ENCODE measurements at regions not wholly inside any gene's neighbourhood (a gene's known extent, or its start where the extent isn't known, plus 50 kb on each side); places are given as distances from the start of the nearest gene placed in this dataset.

DNA sequence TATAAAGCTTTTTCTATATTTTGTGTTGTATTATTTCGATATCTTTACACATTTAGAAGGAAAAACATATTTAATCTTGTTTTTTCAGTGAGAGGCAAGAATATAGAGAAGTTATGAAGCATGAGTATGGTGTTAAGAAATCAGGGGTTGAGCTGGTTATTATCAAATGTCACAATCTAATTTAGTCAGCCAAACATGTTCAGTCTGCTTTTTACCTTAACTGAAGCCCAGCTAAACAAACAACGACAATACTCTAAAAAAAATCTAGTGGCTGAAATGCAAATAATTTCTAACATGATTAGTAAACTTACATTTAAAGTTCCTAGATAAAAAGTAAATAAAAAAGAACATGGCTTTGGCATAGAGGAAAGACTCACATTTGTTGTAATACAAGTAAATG is 433.8 kb upstream of the NRSN1 start:
- Histone ChIP-seq H3K4me2 (ENCODE audit: insufficient read depth, low read length) (no peak overlapping the region), H3K9me3 (replicated peaks; ENCODE audit: control insufficient read depth, insufficient read depth, low read length) (no peaks in the 10 kb centered on the region), H3K4me1 (ENCODE audit: control insufficient read depth, extremely low read depth, insufficient read depth, low read length) (no peaks in the 10 kb centered on the region), H3K27me3 (ENCODE audit: control insufficient read depth in 2 of 2, insufficient read depth in 2 of 2, low read length in 2 of 2) (no peaks in the 10 kb centered on the region), H3K4me3 (replicated peaks in 1 of 3; ENCODE audit: insufficient read depth in 1 of 3, low read depth in 1 of 3, low read length in 3 of 3) (no peak overlapping the region), H3K9ac (replicated peaks; ENCODE audit: extremely low read depth, insufficient read depth, low read length) (no peak overlapping the region), H3K79me2 (ENCODE audit: control insufficient read depth, insufficient read depth, low read length) (no peaks in the 10 kb centered on the region), H2AFZ (ENCODE audit: low read depth, low read length) (no peak overlapping the region), H3K27ac (ENCODE audit: insufficient read depth, low read depth, low read length) (no peak overlapping the region), H4K20me1 (replicated peaks; ENCODE audit: control insufficient read depth, extremely low read depth, insufficient read depth, low read length) (no peaks in the 10 kb centered on the region), H3K9me1 (replicated peaks; ENCODE audit: control insufficient read depth, extremely low read depth, insufficient read depth, low read length) (no peaks in the 10 kb centered on the region), H3K36me3 (ENCODE audit: control insufficient read depth in 2 of 2, extremely low read depth in 1 of 2, insufficient read depth in 2 of 2, low read length in 2 of 2) (no peaks in the 10 kb centered on the region)
- intact Hi-C loops (cut with micrococcal nuclease) (no loop called here), dilution Hi-C loops (cut with MboI; ENCODE audit: extremely low pct_ligation_motif_present, low sequenced_read_pairs) (no loop called here)
- FAIRE-seq (no peak), DNase-seq (ENCODE audit: low read depth, low spot score) (no peak)
- ChIA-PET POLR2A (no interaction called here), CTCF (no interaction called here)
- BruUV-seq (replicated peaks), result no TSS peak
- TF ChIP-seq, protein P1, sequence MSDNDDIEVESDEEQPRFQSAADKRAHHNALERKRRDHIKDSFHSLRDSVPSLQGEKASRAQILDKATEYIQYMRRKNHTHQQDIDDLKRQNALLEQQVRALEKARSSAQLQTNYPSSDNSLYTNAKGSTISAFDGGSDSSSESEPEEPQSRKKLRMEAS (IDR thresholded peaks at IDR 0.05; ENCODE audit: insufficient read depth, insufficient read length), result no peak
- TF ChIP-seq EZH2 (IDR thresholded peaks at IDR 0.05; ENCODE audit: borderline replicate concordance, low read depth, low read length, severe bottlenecking) (no peak), POLR2AphosphoS5 (IDR thresholded peaks at IDR 0.05; ENCODE audit: insufficient read depth, low read depth, low read length) (no peak), POLR2A (IDR thresholded peaks at IDR 0.05; ENCODE audit: low read depth, low read length) (no peak), MYC (IDR thresholded peaks at IDR 0.05; ENCODE audit: low read depth, low read length) (no peak), GATA2 (IDR thresholded peaks at IDR 0.05; ENCODE audit: insufficient read depth, insufficient read length, low read depth, low read length) (no peak), FOS (IDR thresholded peaks at IDR 0.05; ENCODE audit: borderline replicate concordance, insufficient read depth, low read length) (no peak), JUN (IDR thresholded peaks at IDR 0.05; ENCODE audit: borderline replicate concordance, insufficient read depth, insufficient read length, low read depth) (no peak)
- TF ChIP-seq, protein P2, sequence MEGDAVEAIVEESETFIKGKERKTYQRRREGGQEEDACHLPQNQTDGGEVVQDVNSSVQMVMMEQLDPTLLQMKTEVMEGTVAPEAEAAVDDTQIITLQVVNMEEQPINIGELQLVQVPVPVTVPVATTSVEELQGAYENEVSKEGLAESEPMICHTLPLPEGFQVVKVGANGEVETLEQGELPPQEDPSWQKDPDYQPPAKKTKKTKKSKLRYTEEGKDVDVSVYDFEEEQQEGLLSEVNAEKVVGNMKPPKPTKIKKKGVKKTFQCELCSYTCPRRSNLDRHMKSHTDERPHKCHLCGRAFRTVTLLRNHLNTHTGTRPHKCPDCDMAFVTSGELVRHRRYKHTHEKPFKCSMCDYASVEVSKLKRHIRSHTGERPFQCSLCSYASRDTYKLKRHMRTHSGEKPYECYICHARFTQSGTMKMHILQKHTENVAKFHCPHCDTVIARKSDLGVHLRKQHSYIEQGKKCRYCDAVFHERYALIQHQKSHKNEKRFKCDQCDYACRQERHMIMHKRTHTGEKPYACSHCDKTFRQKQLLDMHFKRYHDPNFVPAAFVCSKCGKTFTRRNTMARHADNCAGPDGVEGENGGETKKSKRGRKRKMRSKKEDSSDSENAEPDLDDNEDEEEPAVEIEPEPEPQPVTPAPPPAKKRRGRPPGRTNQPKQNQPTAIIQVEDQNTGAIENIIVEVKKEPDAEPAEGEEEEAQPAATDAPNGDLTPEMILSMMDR (IDR thresholded peaks at IDR 0.05; ENCODE audit: extremely low read depth in 1 of 2, insufficient read depth in 1 of 2, low read depth in 1 of 2, low read length in 2 of 2), result no peak
